HepG2 (cell line): ENCODE measurements at regions not wholly inside any gene's neighbourhood (a gene's known extent, or its start where the extent isn't known, plus 50 kb on each side); places are given as distances from the start of the nearest gene placed in this dataset.

Experiments
- CEBPB ChIP-seq: IDR thresholded peaks from 2 replicates; pipeline ENCODE4 v1.6.1; 2011; ENCODE audit warnings: low read depth, low read length, improper control_type of control experiment, borderline replicate concordance
- CHD4 ChIP-seq: fragments of 200-600 bp; sonication (generic); IDR thresholded peaks from 2 replicates; pipeline ENCODE4 v1.7.0; 2017; ENCODE audit warnings: mild to moderate bottlenecking, low read length, borderline replicate concordance
- ETV5 ChIP-seq: IDR thresholded peaks from 2 replicates; pipeline ENCODE4 v1.6.1; 2018; ENCODE audit warnings: missing biosample characterization, missing genetic modification reagents, inconsistent platforms, borderline replicate concordance
- HDAC6 ChIP-seq: fragments of 200-600 bp; sonication (generic); IDR thresholded peaks from 2 replicates; pipeline ENCODE4 v1.7.0; 2017; ENCODE audit warnings: mild to moderate bottlenecking, antibody characterized with exemption, low read length, low read depth
- KLF13 ChIP-seq: sonication (generic); formaldehyde crosslinking; IDR thresholded peaks from 2 replicates; pipeline ENCODE4 v1.4.0; 2020; ENCODE audit warnings: mild to moderate bottlenecking, missing genetic modification reagents
- MED1 ChIP-seq: sonication (generic); formaldehyde crosslinking; IDR thresholded peaks from 2 replicates; pipeline ENCODE4 v1.4.0; 2020; ENCODE audit warnings: missing genetic modification reagents
- TOE1 ChIP-seq: sonication (generic); formaldehyde crosslinking; IDR thresholded peaks from 2 replicates; pipeline ENCODE4 v1.4.0; 2020; ENCODE audit warnings: mild to moderate bottlenecking, missing genetic modification reagents
- ZNF460 ChIP-seq: sonication (generic); formaldehyde crosslinking; IDR thresholded peaks from 2 replicates; pipeline ENCODE4 v1.5.1; 2020; ENCODE audit warnings: missing genetic modification reagents, mild to moderate bottlenecking, borderline replicate concordance
- ZNF713 ChIP-seq: sonication (generic); formaldehyde crosslinking; IDR thresholded peaks from 2 replicates; pipeline ENCODE4 v1.4.0; 2020; ENCODE audit warnings: mild to moderate bottlenecking, missing genetic modification reagents
- TF ChIP-seq, protein P1 (sequence below), 2 experiments: sonication (generic) in 1 of 2; formaldehyde crosslinking in 1 of 2; IDR thresholded peaks; 2 replicates each; pipeline versions ENCODE4 v1.5.1 to v1.6.1; 2011 to 2020; ENCODE audit warnings: borderline replicate concordance in 1 of 2, low read depth in 1 of 2, low read length in 1 of 2, mild to moderate bottlenecking in 1 of 2, missing genetic modification reagents in 1 of 2, moderate library complexity in 1 of 2
- TF ChIP-seq, protein P2 (sequence below): sonication (generic); formaldehyde crosslinking; IDR thresholded peaks from 2 replicates; pipeline ENCODE4 v1.5.0; 2020; ENCODE audit warnings: mild to moderate bottlenecking, missing genetic modification reagents, moderate library complexity
- TF ChIP-seq, protein P3 (sequence below): sonication (generic); formaldehyde crosslinking; IDR thresholded peaks from 2 replicates; pipeline ENCODE4 v1.4.0; 2020; ENCODE audit warnings: missing genetic modification reagents
- TF ChIP-seq, protein P4 (sequence below): sonication (generic); formaldehyde crosslinking; IDR thresholded peaks from 2 replicates; pipeline ENCODE4 v1.8.1; 2023; ENCODE audit warnings: mild to moderate bottlenecking, missing genetic modification reagents

- TF ChIP-seq ZNF460 (CRISPR knock-in tag) (no peak), MED1 (CRISPR knock-in tag) (no peak), TOE1 (CRISPR knock-in tag) (no peak), CHD4 (no peak), ZNF713 (CRISPR knock-in tag) (no peak), CEBPB (no peak), KLF13 (CRISPR knock-in tag) (no peak), ETV5 (no peak), HDAC6 (no peak)
- TF ChIP-seq, protein P1, sequence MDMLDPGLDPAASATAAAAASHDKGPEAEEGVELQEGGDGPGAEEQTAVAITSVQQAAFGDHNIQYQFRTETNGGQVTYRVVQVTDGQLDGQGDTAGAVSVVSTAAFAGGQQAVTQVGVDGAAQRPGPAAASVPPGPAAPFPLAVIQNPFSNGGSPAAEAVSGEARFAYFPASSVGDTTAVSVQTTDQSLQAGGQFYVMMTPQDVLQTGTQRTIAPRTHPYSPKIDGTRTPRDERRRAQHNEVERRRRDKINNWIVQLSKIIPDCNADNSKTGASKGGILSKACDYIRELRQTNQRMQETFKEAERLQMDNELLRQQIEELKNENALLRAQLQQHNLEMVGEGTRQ (IDR thresholded peaks at IDR 0.05; ENCODE audit: low read depth, low read length): no peak
- TF ChIP-seq, protein P1 (CRISPR knock-in tag; IDR thresholded peaks at IDR 0.05; ENCODE audit: borderline replicate concordance): no peak
- TF ChIP-seq, protein P2, sequence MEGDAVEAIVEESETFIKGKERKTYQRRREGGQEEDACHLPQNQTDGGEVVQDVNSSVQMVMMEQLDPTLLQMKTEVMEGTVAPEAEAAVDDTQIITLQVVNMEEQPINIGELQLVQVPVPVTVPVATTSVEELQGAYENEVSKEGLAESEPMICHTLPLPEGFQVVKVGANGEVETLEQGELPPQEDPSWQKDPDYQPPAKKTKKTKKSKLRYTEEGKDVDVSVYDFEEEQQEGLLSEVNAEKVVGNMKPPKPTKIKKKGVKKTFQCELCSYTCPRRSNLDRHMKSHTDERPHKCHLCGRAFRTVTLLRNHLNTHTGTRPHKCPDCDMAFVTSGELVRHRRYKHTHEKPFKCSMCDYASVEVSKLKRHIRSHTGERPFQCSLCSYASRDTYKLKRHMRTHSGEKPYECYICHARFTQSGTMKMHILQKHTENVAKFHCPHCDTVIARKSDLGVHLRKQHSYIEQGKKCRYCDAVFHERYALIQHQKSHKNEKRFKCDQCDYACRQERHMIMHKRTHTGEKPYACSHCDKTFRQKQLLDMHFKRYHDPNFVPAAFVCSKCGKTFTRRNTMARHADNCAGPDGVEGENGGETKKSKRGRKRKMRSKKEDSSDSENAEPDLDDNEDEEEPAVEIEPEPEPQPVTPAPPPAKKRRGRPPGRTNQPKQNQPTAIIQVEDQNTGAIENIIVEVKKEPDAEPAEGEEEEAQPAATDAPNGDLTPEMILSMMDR (CRISPR knock-in tag): no peak
- TF ChIP-seq, protein P3, sequence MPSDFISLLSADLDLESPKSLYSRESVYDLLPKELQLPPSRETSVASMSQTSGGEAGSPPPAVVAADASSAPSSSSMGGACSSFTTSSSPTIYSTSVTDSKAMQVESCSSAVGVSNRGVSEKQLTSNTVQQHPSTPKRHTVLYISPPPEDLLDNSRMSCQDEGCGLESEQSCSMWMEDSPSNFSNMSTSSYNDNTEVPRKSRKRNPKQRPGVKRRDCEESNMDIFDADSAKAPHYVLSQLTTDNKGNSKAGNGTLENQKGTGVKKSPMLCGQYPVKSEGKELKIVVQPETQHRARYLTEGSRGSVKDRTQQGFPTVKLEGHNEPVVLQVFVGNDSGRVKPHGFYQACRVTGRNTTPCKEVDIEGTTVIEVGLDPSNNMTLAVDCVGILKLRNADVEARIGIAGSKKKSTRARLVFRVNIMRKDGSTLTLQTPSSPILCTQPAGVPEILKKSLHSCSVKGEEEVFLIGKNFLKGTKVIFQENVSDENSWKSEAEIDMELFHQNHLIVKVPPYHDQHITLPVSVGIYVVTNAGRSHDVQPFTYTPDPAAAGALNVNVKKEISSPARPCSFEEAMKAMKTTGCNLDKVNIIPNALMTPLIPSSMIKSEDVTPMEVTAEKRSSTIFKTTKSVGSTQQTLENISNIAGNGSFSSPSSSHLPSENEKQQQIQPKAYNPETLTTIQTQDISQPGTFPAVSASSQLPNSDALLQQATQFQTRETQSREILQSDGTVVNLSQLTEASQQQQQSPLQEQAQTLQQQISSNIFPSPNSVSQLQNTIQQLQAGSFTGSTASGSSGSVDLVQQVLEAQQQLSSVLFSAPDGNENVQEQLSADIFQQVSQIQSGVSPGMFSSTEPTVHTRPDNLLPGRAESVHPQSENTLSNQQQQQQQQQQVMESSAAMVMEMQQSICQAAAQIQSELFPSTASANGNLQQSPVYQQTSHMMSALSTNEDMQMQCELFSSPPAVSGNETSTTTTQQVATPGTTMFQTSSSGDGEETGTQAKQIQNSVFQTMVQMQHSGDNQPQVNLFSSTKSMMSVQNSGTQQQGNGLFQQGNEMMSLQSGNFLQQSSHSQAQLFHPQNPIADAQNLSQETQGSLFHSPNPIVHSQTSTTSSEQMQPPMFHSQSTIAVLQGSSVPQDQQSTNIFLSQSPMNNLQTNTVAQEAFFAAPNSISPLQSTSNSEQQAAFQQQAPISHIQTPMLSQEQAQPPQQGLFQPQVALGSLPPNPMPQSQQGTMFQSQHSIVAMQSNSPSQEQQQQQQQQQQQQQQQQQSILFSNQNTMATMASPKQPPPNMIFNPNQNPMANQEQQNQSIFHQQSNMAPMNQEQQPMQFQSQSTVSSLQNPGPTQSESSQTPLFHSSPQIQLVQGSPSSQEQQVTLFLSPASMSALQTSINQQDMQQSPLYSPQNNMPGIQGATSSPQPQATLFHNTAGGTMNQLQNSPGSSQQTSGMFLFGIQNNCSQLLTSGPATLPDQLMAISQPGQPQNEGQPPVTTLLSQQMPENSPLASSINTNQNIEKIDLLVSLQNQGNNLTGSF (CRISPR knock-in tag): no peak
- TF ChIP-seq, protein P4, sequence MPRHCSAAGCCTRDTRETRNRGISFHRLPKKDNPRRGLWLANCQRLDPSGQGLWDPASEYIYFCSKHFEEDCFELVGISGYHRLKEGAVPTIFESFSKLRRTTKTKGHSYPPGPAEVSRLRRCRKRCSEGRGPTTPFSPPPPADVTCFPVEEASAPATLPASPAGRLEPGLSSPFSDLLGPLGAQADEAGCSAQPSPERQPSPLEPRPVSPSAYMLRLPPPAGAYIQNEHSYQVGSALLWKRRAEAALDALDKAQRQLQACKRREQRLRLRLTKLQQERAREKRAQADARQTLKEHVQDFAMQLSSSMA (CRISPR knock-in tag): no peak
Measured at GRCh38 chr9:135290566-135290965, 189.0 kb upstream of the PPP1R26 start.
